Astrocyte (in vitro differentiated cells and primary cell): ENCODE measurements at regions not wholly inside any gene's neighbourhood (a gene's known extent, or its start where the extent isn't known, plus 50 kb on each side); places are given as distances from the start of the nearest gene placed in this dataset.
"Not testable (repeated sequence)": the region's sequence is repeated elsewhere in the genome, so short reads cannot be mapped to it uniquely, and the experiment has no call there.

ENCODE experiments used
- DNase-seq: peaks from one replicate; pipeline ENCODE4 v3.0.0-alpha.2; 2010; ENCODE audit warnings: low read depth
- FAIRE-seq: peaks from 2 replicates; lab custom pipeline; 2011; peaks lifted over from hg19 to GRCh38; lab: Jason Lieb, UNC
- H2AFZ ChIP-seq: 2 replicates; pipeline ENCODE4 v1.6.0; 2012; ENCODE audit warnings: low read depth, low read length, inconsistent platforms
- H3K27ac ChIP-seq: 2 replicates; pipeline ENCODE4 v1.5.1; 2011; ENCODE audit warnings: low read depth, low read length, inconsistent platforms
- H3K27me3 ChIP-seq: 2 replicates; pipeline ENCODE4 v1.6.0; 2011; ENCODE audit warnings: low read length, inconsistent platforms; ENCODE audit not compliant: insufficient read depth
- H3K36me3 ChIP-seq: 2 replicates; pipeline ENCODE4 v1.5.1; 2011; ENCODE audit warnings: low read length, inconsistent platforms; ENCODE audit not compliant: insufficient read depth
- H3K4me1 ChIP-seq: 2 replicates; pipeline ENCODE4 v1.5.1; 2011; ENCODE audit warnings: low read length, inconsistent platforms; ENCODE audit not compliant: insufficient read depth
- H3K4me2 ChIP-seq: 2 replicates; pipeline ENCODE4 v1.6.0; 2012; ENCODE audit warnings: low read length, inconsistent platforms
- H3K4me3 ChIP-seq: 2 replicates; pipeline ENCODE4 v1.5.1; 2011; ENCODE audit warnings: low read depth, mild to moderate bottlenecking, low read length, inconsistent platforms; ENCODE audit not compliant: insufficient read depth
- H3K79me2 ChIP-seq: 2 replicates; pipeline ENCODE4 v1.6.0; 2012; ENCODE audit warnings: mild to moderate bottlenecking, low read length, inconsistent platforms; ENCODE audit not compliant: insufficient read depth
- H3K9ac ChIP-seq: 2 replicates; pipeline ENCODE4 v1.6.0; 2012; ENCODE audit warnings: mild to moderate bottlenecking, low read length, inconsistent platforms
- H3K9me3 ChIP-seq: 2 replicates; pipeline ENCODE4 v1.5.1; 2012; ENCODE audit warnings: low read depth, mild to moderate bottlenecking, low read length, inconsistent platforms; ENCODE audit not compliant: insufficient read depth
- H4K20me1 ChIP-seq: 2 replicates; pipeline ENCODE4 v1.6.0; 2012; ENCODE audit warnings: low read length, inconsistent platforms; ENCODE audit not compliant: insufficient read depth
- H3K27ac Mint-ChIP-seq: one replicate; pipeline ENCODE4 v1.8.0; 2021; ENCODE audit warnings: mild to moderate bottlenecking, mixed read lengths; ENCODE audit not compliant: unreplicated experiment
- H3K27me3 Mint-ChIP-seq: one replicate; pipeline ENCODE4 v1.8.0; 2021; ENCODE audit warnings: low read depth, mixed read lengths; ENCODE audit not compliant: unreplicated experiment
- H3K36me3 Mint-ChIP-seq: one replicate; pipeline ENCODE4 v1.8.0; 2021; ENCODE audit warnings: low read depth, mixed read lengths; ENCODE audit not compliant: unreplicated experiment
- H3K4me1 Mint-ChIP-seq: one replicate; pipeline ENCODE4 v1.8.0; 2021; ENCODE audit warnings: low read depth, mixed read lengths; ENCODE audit not compliant: unreplicated experiment
- H3K4me3 Mint-ChIP-seq: one replicate; pipeline ENCODE4 v1.8.0; 2021; ENCODE audit warnings: mild to moderate bottlenecking, moderate library complexity, mixed read lengths; ENCODE audit not compliant: unreplicated experiment
- H3K9me3 Mint-ChIP-seq: one replicate; pipeline ENCODE4 v1.8.0; 2021; ENCODE audit warnings: mild to moderate bottlenecking, mixed read lengths; ENCODE audit not compliant: unreplicated experiment
- EZH2 ChIP-seq: IDR thresholded peaks from 2 replicates; pipeline ENCODE4 v1.6.1; 2012; ENCODE audit warnings: mild to moderate bottlenecking, low read length, inconsistent platforms; ENCODE audit not compliant: insufficient read depth
- TF ChIP-seq, protein P1 (sequence below): IDR thresholded peaks from 2 replicates; pipeline ENCODE4 v1.5.1; 2011; ENCODE audit warnings: low read depth, mild to moderate bottlenecking, inconsistent platforms, low read length, moderate library complexity; ENCODE audit not compliant: insufficient read depth

DNA sequence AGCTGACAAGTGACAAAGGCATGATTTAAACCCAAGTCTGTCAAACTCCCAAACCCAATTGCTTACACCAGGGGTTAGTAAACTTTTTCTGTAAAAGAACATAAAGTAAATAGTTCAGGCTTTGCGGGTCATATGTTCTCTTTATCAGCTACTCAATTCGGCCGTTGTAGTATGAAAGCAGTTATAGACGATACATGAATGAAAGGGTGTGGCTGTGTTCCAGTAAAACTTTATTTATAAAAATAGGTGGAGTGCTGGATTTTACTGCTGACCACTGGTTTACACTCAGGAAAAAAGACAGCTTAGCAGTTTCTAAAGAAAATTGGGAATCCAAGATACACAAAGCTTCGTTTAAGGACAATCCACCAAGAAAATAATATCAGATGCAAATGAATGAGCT, 124.3 kb upstream of the BCL9 start:
- H3K36me3 Mint-ChIP-seq = no peaks in the 10 kb centered on the region
- Histone ChIP-seq H3K4me3 (no peak overlapping the region), H3K27me3 (no peaks in the 10 kb centered on the region), H3K27ac (no peak overlapping the region), H3K9me3 (no peaks in the 10 kb centered on the region), H4K20me1 (no peaks in the 10 kb centered on the region), H2AFZ (no peak overlapping the region), H3K36me3 (no peaks in the 10 kb centered on the region), H3K4me2 (no peak overlapping the region), H3K4me1 (no peaks in the 10 kb centered on the region), H3K9ac (no peak overlapping the region), H3K79me2 (no peaks in the 10 kb centered on the region)
- no peak overlapping the region for H3K4me3 Mint-ChIP-seq
- no peaks in the 10 kb centered on the region for H3K27me3 Mint-ChIP-seq
- FAIRE-seq (no peak), DNase-seq (no peak)
- no peaks in the 10 kb centered on the region for H3K9me3 Mint-ChIP-seq
- TF ChIP-seq, protein P1, sequence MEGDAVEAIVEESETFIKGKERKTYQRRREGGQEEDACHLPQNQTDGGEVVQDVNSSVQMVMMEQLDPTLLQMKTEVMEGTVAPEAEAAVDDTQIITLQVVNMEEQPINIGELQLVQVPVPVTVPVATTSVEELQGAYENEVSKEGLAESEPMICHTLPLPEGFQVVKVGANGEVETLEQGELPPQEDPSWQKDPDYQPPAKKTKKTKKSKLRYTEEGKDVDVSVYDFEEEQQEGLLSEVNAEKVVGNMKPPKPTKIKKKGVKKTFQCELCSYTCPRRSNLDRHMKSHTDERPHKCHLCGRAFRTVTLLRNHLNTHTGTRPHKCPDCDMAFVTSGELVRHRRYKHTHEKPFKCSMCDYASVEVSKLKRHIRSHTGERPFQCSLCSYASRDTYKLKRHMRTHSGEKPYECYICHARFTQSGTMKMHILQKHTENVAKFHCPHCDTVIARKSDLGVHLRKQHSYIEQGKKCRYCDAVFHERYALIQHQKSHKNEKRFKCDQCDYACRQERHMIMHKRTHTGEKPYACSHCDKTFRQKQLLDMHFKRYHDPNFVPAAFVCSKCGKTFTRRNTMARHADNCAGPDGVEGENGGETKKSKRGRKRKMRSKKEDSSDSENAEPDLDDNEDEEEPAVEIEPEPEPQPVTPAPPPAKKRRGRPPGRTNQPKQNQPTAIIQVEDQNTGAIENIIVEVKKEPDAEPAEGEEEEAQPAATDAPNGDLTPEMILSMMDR = no peak
- TF ChIP-seq EZH2 = no peak
- H3K4me1 Mint-ChIP-seq = no peaks in the 10 kb centered on the region
- no peak overlapping the region for H3K27ac Mint-ChIP-seq

DNA sequence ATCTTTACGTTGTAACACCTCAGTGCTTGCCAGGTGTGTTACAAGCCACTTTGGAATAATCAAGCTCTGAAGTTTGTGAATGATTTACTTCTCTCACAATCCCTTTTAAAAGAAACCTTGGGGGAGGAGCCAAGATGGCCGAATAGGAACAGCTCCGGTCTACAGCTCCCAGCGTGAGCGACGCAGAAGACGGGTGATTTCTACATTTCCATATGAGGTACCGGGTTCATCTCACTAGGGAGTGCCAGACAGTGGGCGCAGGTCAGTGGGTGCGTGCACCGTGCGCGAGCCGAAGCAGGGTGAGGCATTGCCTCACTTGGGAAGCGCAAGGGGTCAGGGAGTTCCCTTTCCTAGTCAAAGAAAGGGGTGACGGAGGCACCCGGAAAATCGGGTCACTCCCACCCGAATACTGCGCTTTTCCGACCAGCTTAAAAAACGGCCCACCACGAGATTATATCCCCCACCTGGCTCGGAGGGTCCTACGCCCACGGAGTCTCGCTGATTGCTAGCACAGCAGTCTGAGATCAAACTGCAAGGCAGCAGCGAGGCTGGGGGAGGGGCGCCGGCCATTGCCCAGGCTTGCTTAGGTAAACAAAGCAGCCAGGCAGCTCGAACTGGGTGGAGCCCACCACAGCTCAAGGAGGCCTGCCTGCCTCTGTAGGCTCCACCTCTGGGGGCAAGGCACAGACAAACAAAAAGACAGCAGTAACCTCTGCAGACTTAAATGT, 118.0 kb upstream of the BCL9 start:
- not testable (repeated sequence) for H3K9me3 ChIP-seq, H3K27me3 ChIP-seq, H3K9me3 Mint-ChIP-seq, H3K4me3 Mint-ChIP-seq, H3K4me1 ChIP-seq, H3K27ac Mint-ChIP-seq, H3K4me2 ChIP-seq, H3K4me3 ChIP-seq, H3K79me2 ChIP-seq, H3K4me1 Mint-ChIP-seq, H4K20me1 ChIP-seq, H3K27ac ChIP-seq, H3K36me3 ChIP-seq, H3K36me3 Mint-ChIP-seq, H2AFZ ChIP-seq, H3K27me3 Mint-ChIP-seq, FAIRE-seq, H3K9ac ChIP-seq, DNase-seq

DNA sequence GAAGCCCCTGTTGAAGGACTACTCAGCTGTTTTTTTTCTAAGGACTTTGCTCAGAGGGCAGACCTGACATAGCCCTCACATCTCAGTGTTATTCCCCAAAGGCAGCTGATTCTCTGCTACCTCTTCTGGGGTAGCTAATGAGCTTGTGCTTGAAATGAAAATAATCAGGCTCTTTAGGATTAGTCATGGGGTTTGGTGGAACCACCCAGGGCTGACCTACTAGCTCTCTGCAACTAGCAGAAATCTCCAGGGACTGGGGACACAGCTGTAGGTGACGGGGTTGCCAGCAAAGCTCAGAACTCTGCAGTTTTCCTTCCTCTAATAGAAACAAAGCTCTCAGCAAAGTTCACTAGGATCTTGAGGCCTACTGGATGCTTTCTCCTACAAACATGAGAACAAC, 106.4 kb upstream of the BCL9 start:
- Histone ChIP-seq H3K9me3 (no peaks in the 10 kb centered on the region), H4K20me1 (no peaks in the 10 kb centered on the region), H3K27ac (no peak overlapping the region), H3K9ac (no peak overlapping the region), H3K4me3 (no peak overlapping the region), H3K4me1 (no peaks in the 10 kb centered on the region), H3K27me3 (no peaks in the 10 kb centered on the region), H3K79me2 (no peaks in the 10 kb centered on the region), H3K36me3 (no peaks in the 10 kb centered on the region), H2AFZ (no peak overlapping the region), H3K4me2 (no peak overlapping the region)
- H3K9me3 Mint-ChIP-seq = no peaks in the 10 kb centered on the region
- no peaks in the 10 kb centered on the region for H3K36me3 Mint-ChIP-seq
- FAIRE-seq (no peak), DNase-seq (no peak)
- TF ChIP-seq EZH2 = no peak
- TF ChIP-seq, protein P1 = no peak
- no peak overlapping the region for H3K27ac Mint-ChIP-seq
- no peaks in the 10 kb centered on the region for H3K4me1 Mint-ChIP-seq
- H3K4me3 Mint-ChIP-seq = no peak overlapping the region
- H3K27me3 Mint-ChIP-seq = no peaks in the 10 kb centered on the region
